Fibroblast of lung (primary cell): ENCODE measurements at regions not wholly inside any gene's neighbourhood (a gene's known extent, or its start where the extent isn't known, plus 50 kb on each side); places are given as distances from the start of the nearest gene placed in this dataset.

Source experiments
- DNase-seq, 2 donors: peaks; one replicate each; pipeline versions ENCODE4 v3.0.0 to v3.0.0-alpha.2; 2010; ENCODE audit warnings: low read depth in 2 of 2
- H2AFZ ChIP-seq: 2 replicates; pipeline ENCODE4 v1.5.1; 2012; ENCODE audit warnings: low read length, control low read depth, inconsistent platforms
- H3K27ac ChIP-seq: 2 replicates; pipeline ENCODE4 v1.5.1; 2011; ENCODE audit warnings: low read length, control low read depth; ENCODE audit not compliant: insufficient read depth
- H3K27me3 ChIP-seq: 2 replicates; pipeline ENCODE4 v1.5.1; 2011; ENCODE audit warnings: mild to moderate bottlenecking, low read length; ENCODE audit not compliant: control insufficient read depth, insufficient read depth
- H3K36me3 ChIP-seq: 2 replicates; pipeline ENCODE4 v1.5.1; 2011; ENCODE audit warnings: low read length; ENCODE audit not compliant: control insufficient read depth, insufficient read depth
- H3K4me1 ChIP-seq: 2 replicates; pipeline ENCODE4 v1.5.1; 2011; ENCODE audit warnings: low read length; ENCODE audit not compliant: control insufficient read depth, insufficient read depth; ENCODE audit errors: extremely low read depth
- H3K4me2 ChIP-seq: 2 replicates; pipeline ENCODE4 v1.5.1; 2011; ENCODE audit warnings: low read length, control low read depth; ENCODE audit not compliant: insufficient read depth; ENCODE audit errors: extremely low read depth
- H3K4me3 ChIP-seq, 4 experiments: fragments of 200-600 bp in 1 of 4; sonication (generic) in 1 of 4; replicated peaks in 1 of 4; 2 replicates each; pipeline ENCODE4 v1.5.1; 2011 to 2016; ENCODE audit warnings: low read length in 4 of 4, low read depth in 3 of 4, mild to moderate bottlenecking in 3 of 4, control low read depth in 2 of 4, inconsistent platforms in 1 of 4, mixed read lengths in 1 of 4; ENCODE audit not compliant: insufficient read depth in 1 of 4; ENCODE audit errors: control extremely low read depth in 1 of 4
- H3K79me2 ChIP-seq: 2 replicates; pipeline ENCODE4 v1.5.1; 2012; ENCODE audit warnings: mild to moderate bottlenecking, low read length, inconsistent platforms; ENCODE audit not compliant: control insufficient read depth, insufficient read depth
- H3K9ac ChIP-seq: 2 replicates; pipeline ENCODE4 v1.5.1; 2011; ENCODE audit warnings: mild to moderate bottlenecking, low read length, control low read depth; ENCODE audit not compliant: insufficient read depth
- H3K9me3 ChIP-seq: 2 replicates; pipeline ENCODE4 v1.5.1; 2012; ENCODE audit warnings: low read depth, low read length; ENCODE audit not compliant: control insufficient read depth, insufficient read depth
- H4K20me1 ChIP-seq: 2 replicates; pipeline ENCODE4 v1.5.1; 2011; ENCODE audit warnings: low read length; ENCODE audit not compliant: control insufficient read depth, insufficient read depth; ENCODE audit errors: extremely low read depth
- CTCF ChIP-seq, 2 donors: IDR thresholded peaks in 1 of 2; conservative IDR thresholded peaks in 1 of 2; 1 replicate in 1 of 2; 2 replicates in 1 of 2; pipeline ENCODE4 v1.5.1; 2011 to 2012; ENCODE audit warnings: low read length in 2 of 2, control low read depth in 1 of 2, inconsistent platforms in 1 of 2, low read depth in 1 of 2, mild to moderate bottlenecking in 1 of 2
- EZH2 ChIP-seq: IDR thresholded peaks from 2 replicates; pipeline ENCODE4 v1.5.1; 2012; ENCODE audit warnings: low read length, control low read depth, mild to moderate bottlenecking; ENCODE audit errors: missing control alignments

GRCh38 chr6:145544041-145544440 is 191.3 kb downstream of the EPM2A start:
- H3K27ac ChIP-seq: no peak overlapping the region
- no peaks in the 10 kb centered on the region for H3K4me1 ChIP-seq
- TF ChIP-seq CTCF (conservative IDR thresholded peaks at IDR 0.05 in 1 of 2, IDR thresholded peaks at IDR 0.05 in 1 of 2; ENCODE audit: low read depth in 1 of 2, low read length in 2 of 2) (no peak), EZH2 (no peak)
- no peak overlapping the region for H3K9ac ChIP-seq
- no peak overlapping the region for H2AFZ ChIP-seq
- H3K36me3 ChIP-seq: no peaks in the 10 kb centered on the region
- no peaks in the 10 kb centered on the region for H3K79me2 ChIP-seq
- H3K27me3 ChIP-seq: no peaks in the 10 kb centered on the region
- H3K9me3 ChIP-seq: no peaks in the 10 kb centered on the region
- no peak overlapping the region for H3K4me2 ChIP-seq
- no peaks in the 10 kb centered on the region for H4K20me1 ChIP-seq
- no peak overlapping the region for H3K4me3 ChIP-seq
- DNase-seq: peak; percentile 76 to 95

DNA sequence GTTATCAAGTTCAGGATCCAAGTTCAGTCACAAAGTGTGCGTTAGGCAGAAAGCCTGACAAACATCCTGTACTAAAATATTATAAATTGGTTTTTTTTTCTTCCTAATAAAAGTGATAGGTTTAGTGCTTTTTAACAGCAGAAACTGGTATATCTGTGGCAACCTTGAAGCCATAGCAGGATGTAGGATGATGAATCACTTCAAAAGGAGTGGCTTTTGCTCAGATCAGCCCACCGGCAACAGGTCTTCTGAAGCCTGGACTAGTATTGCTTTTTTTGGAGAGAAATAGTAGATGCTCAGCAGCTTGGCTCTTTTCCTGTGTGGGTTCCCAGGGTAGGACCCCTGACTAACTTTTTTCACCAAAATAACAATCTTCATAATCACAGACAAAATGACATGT is 190.8 kb downstream of the EPM2A start:
- no peak for TF ChIP-seq CTCF (conservative IDR thresholded peaks at IDR 0.05 in 1 of 2, IDR thresholded peaks at IDR 0.05 in 1 of 2; ENCODE audit: low read depth in 1 of 2, low read length in 2 of 2)
- TF ChIP-seq EZH2: no peak
- Histone ChIP-seq H3K4me2 (no peak overlapping the region), H2AFZ (no peak overlapping the region), H3K79me2 (no peaks in the 10 kb centered on the region), H3K36me3 (no peaks in the 10 kb centered on the region), H3K4me3 (no peak overlapping the region), H3K27me3 (no peaks in the 10 kb centered on the region), H3K27ac (no peak overlapping the region), H4K20me1 (no peaks in the 10 kb centered on the region), H3K9ac (no peak overlapping the region), H3K9me3 (no peaks in the 10 kb centered on the region), H3K4me1 (no peaks in the 10 kb centered on the region)
- DNase-seq: peak in 1 of 2 donors; percentile 42

- H3K36me3 ChIP-seq: no peaks in the 10 kb centered on the region
- H3K4me2 ChIP-seq: no peak overlapping the region
- no peaks in the 10 kb centered on the region for H3K9me3 ChIP-seq
- no peak overlapping the region for H2AFZ ChIP-seq
- no peaks in the 10 kb centered on the region for H3K79me2 ChIP-seq
- DNase-seq: no peak
- no peak overlapping the region for H3K27ac ChIP-seq
- TF ChIP-seq CTCF (conservative IDR thresholded peaks at IDR 0.05 in 1 of 2, IDR thresholded peaks at IDR 0.05 in 1 of 2; ENCODE audit: low read depth in 1 of 2, low read length in 2 of 2) (no peak), EZH2 (no peak)
- no peak overlapping the region for H3K9ac ChIP-seq
- H3K4me1 ChIP-seq: no peaks in the 10 kb centered on the region
- no peaks in the 10 kb centered on the region for H3K27me3 ChIP-seq
- no peaks in the 10 kb centered on the region for H4K20me1 ChIP-seq
- no peak overlapping the region for H3K4me3 ChIP-seq
These were observed 189.1 kb downstream of the EPM2A start for GRCh38 chr6:145546265-145546664.
